Bronchial epithelial cell (primary cell): ENCODE measurements at regions not wholly inside any gene's neighbourhood (a gene's known extent, or its start where the extent isn't known, plus 50 kb on each side); places are given as distances from the start of the nearest gene placed in this dataset.

ENCODE experiments used
- DNase-seq: peaks from one replicate; pipeline ENCODE4 v3.0.0-alpha.2; 2010; ENCODE audit warnings: low read depth
- FAIRE-seq: peaks from 2 replicates; lab custom pipeline; 2011; peaks lifted over from hg19 to GRCh38; lab: Jason Lieb, UNC
- H3K27me3 ChIP-seq: 2 replicates; pipeline ENCODE4 v1.5.1; 2011; ENCODE audit warnings: low read length; ENCODE audit not compliant: control insufficient read depth, insufficient read depth
- H3K36me3 ChIP-seq: 2 replicates; pipeline ENCODE4 v1.5.1; 2011; ENCODE audit warnings: low read length; ENCODE audit not compliant: control insufficient read depth, insufficient read depth
- H3K4me3 ChIP-seq: 2 replicates; pipeline ENCODE4 v1.5.1; 2011; ENCODE audit warnings: mild to moderate bottlenecking, low read depth, low read length, control low read depth
- CTCF ChIP-seq: IDR thresholded peaks from 2 replicates; pipeline ENCODE4 v1.5.1; 2011; ENCODE audit warnings: mild to moderate bottlenecking, moderate library complexity, low read length, control low read depth, inconsistent platforms; ENCODE audit not compliant: insufficient read depth, severe bottlenecking

- DNase-seq (no peak), FAIRE-seq (no peak)
- Histone ChIP-seq H3K4me3 (no peak overlapping the region), H3K27me3 (no peaks in the 10 kb centered on the region), H3K36me3 (no peaks in the 10 kb centered on the region)
- no peak for TF ChIP-seq CTCF
Observed at GRCh38 chrX:57964975-57965374, 54.7 kb upstream of the ZXDA start.
